NCI-H82 treated with DMSO at 0.1 percent for 48 hours (cell line): ENCODE measurements at regions not wholly inside any gene's neighbourhood (a gene's known extent, or its start where the extent isn't known, plus 50 kb on each side); places are given as distances from the start of the nearest gene placed in this dataset.

Source experiments
- DNase-seq: peaks from one replicate; lab custom pipeline; 2025; ENCODE audit not compliant: unreplicated experiment; lab: John Stamatoyannopoulos, UW

- no peak for DNase-seq
Observed at GRCh38 chr4:14277505-14277904, 650.0 kb upstream of the BOD1L1 start.

- DNase-seq = no peak
Observed at GRCh38 chr4:14280567-14280966, 653.0 kb upstream of the BOD1L1 start.

- no peak for DNase-seq
Observed at GRCh38 chr4:14284578-14284977, 657.1 kb upstream of the BOD1L1 start.

GRCh38 chr4:14289708-14290107, 662.2 kb upstream of the BOD1L1 start:
- no peak for DNase-seq

GRCh38 chr4:14293582-14293981, 666.1 kb upstream of the BOD1L1 start:
- no peak for DNase-seq

- no peak for DNase-seq
Observed at GRCh38 chr4:14294611-14295010, 667.1 kb upstream of the BOD1L1 start.

GRCh38 chr4:14299166-14299565, 671.6 kb upstream of the BOD1L1 start:
- DNase-seq = no peak

- peak; percentile 51 for DNase-seq
Observed at GRCh38 chr4:14302021-14302420, 674.5 kb upstream of the BOD1L1 start.

- DNase-seq = no peak
Observed at GRCh38 chr4:14303856-14304255, 676.3 kb upstream of the BOD1L1 start.

GRCh38 chr4:14308229-14308651, 680.7 kb upstream of the BOD1L1 start:
- DNase-seq = no peak

- no peak for DNase-seq
Observed at GRCh38 chr4:14309431-14309830, 681.9 kb upstream of the BOD1L1 start.

- DNase-seq = no peak
Observed at GRCh38 chr4:14313757-14314156, 686.2 kb upstream of the BOD1L1 start.

- DNase-seq = no peak
Observed at GRCh38 chr4:14315129-14315528, 687.2 kb upstream of the CPEB2 start.

- no peak for DNase-seq
Observed at GRCh38 chr4:14317351-14317750, 684.9 kb upstream of the CPEB2 start.

GRCh38 chr4:14318671-14319070, 683.6 kb upstream of the CPEB2 start:
- DNase-seq = no peak

- DNase-seq = no peak
Observed at GRCh38 chr4:14321723-14322122, 680.6 kb upstream of the CPEB2 start.

GRCh38 chr4:14323191-14323590, 679.1 kb upstream of the CPEB2 start:
- no peak for DNase-seq

GRCh38 chr4:14329228-14329627, 673.1 kb upstream of the CPEB2 start:
- no peak for DNase-seq

- no peak for DNase-seq
Observed at GRCh38 chr4:14333616-14334015, 668.7 kb upstream of the CPEB2 start.

- no peak for DNase-seq
Observed at GRCh38 chr4:14334166-14334565, 668.1 kb upstream of the CPEB2 start.

GRCh38 chr4:14335872-14336271, 666.4 kb upstream of the CPEB2 start:
- no peak for DNase-seq

- no peak for DNase-seq
Observed at GRCh38 chr4:14336656-14337055, 665.6 kb upstream of the CPEB2 start.

GRCh38 chr4:14337892-14338584, 664.2 kb upstream of the CPEB2 start:
- DNase-seq = no peak
